ENCODE measurements at regions not wholly inside any gene's neighbourhood (a gene's known extent, or its start where the extent isn't known, plus 50 kb on each side); places are given as distances from the start of the nearest gene placed in this dataset.

- no peak for TF ChIP-seq CTCF (IDR thresholded peaks at IDR 0.05; ENCODE audit: poor library complexity)
- no peak for TF ChIP-seq EZH2 (IDR thresholded peaks at IDR 0.05; ENCODE audit: borderline replicate concordance)
- TF ChIP-seq EZH2phosphoT487 (IDR thresholded peaks at IDR 0.05; ENCODE audit: low read depth, severe bottlenecking, unreplicated experiment) = no peak
These were observed 68.2 kb upstream of the SESN3 start for GRCh38 chr11:95299078-95299679.
